ENCODE measurements at regions not wholly inside any gene's neighbourhood (a gene's known extent, or its start where the extent isn't known, plus 50 kb on each side); places are given as distances from the start of the nearest gene placed in this dataset.

GRCh38 chr1:29576510-29576909, 340.2 kb downstream of the PTPRU start:
- TF ChIP-seq CTCF (IDR thresholded peaks at IDR 0.05; ENCODE audit: low read depth, low read length, poor library complexity, severe bottlenecking) = no peak
- no peak for TF ChIP-seq EZH2phosphoT487 (IDR thresholded peaks at IDR 0.05; ENCODE audit: borderline replicate concordance, low read length)
